PC-9 (cell line): ENCODE measurements at regions not wholly inside any gene's neighbourhood (a gene's known extent, or its start where the extent isn't known, plus 50 kb on each side); places are given as distances from the start of the nearest gene placed in this dataset.

Experiments used
- BruUV-seq: library from RNA; stranded (reverse); fragments of 400-500 nt; replicated peaks from 2 replicates; lab custom pipeline; 2021; lab: Mats Ljungman, UMichigan
- CTCF ChIA-PET: fragments of 300-600 bp; sonication (Branson Sonifier 250); formaldehyde crosslinking; loops from one replicate; lab custom pipeline; 2022; ENCODE audit warnings: antibody characterized with exemption; lab: Charles Lee
- POLR2A ChIA-PET: fragments of 300-600 bp; sonication (Branson Sonifier 250); formaldehyde crosslinking; loops from one replicate; lab custom pipeline; 2022; ENCODE audit warnings: antibody characterized with exemption; ENCODE audit not compliant: unreplicated experiment; lab: Charles Lee
- DNase-seq, 2 experiments: peaks; one replicate each; pipeline versions ENCODE4 v3.0.0 to v3.0.0-alpha.2; 2015 to 2022; ENCODE audit warnings: mixed read lengths in 1 of 2
- H2AFZ ChIP-seq: fragments of 200-600 bp; sonication (generic); 2 replicates; pipeline ENCODE4 v1.8.1; 2017; ENCODE audit warnings: antibody characterized with exemption
- H3F3A ChIP-seq: fragments of 200-600 bp; sonication (generic); 2 replicates; pipeline ENCODE4 v1.8.1; 2017; ENCODE audit warnings: antibody characterized with exemption, mild to moderate bottlenecking, low read depth; ENCODE audit not compliant: insufficient read depth
- H3K27ac ChIP-seq: fragments of 200-600 bp; sonication (generic); 2 replicates; pipeline ENCODE4 v1.6.1; 2016; ENCODE audit warnings: mixed run types
- H3K27me3 ChIP-seq: fragments of 200-600 bp; sonication (generic); 2 replicates; pipeline ENCODE4 v1.6.1; 2016; ENCODE audit warnings: low read depth, mixed run types; ENCODE audit not compliant: insufficient read depth
- H3K36me3 ChIP-seq: fragments of 200-600 bp; sonication (generic); 2 replicates; pipeline ENCODE4 v1.6.1; 2016; ENCODE audit warnings: low read depth, mixed run types
- H3K4me1 ChIP-seq: fragments of 200-600 bp; sonication (generic); replicated peaks from 2 replicates; pipeline ENCODE4 v1.6.1; 2016; ENCODE audit warnings: mixed run types; ENCODE audit not compliant: insufficient read depth
- H3K4me2 ChIP-seq: fragments of 200-600 bp; sonication (generic); 2 replicates; pipeline ENCODE4 v1.6.1; 2017; ENCODE audit warnings: mixed run types
- H3K4me3 ChIP-seq: fragments of 200-600 bp; sonication (generic); 2 replicates; pipeline ENCODE4 v1.6.1; 2016; ENCODE audit warnings: mixed run types
- H3K79me2 ChIP-seq: fragments of 200-600 bp; sonication (generic); 2 replicates; pipeline ENCODE4 v1.6.1; 2017; ENCODE audit warnings: low read depth, mixed run types
- H3K9me2 ChIP-seq: fragments of 200-600 bp; sonication (generic); 2 replicates; pipeline ENCODE4 v1.8.1; 2017; ENCODE audit warnings: mild to moderate bottlenecking; ENCODE audit not compliant: insufficient read depth
- H3K9me3 ChIP-seq: fragments of 200-600 bp; sonication (generic); 2 replicates; pipeline ENCODE4 v1.8.1; 2016; ENCODE audit warnings: low read depth; ENCODE audit not compliant: insufficient read depth
- H4K20me1 ChIP-seq: fragments of 200-600 bp; sonication (generic); 2 replicates; pipeline ENCODE4 v1.8.1; 2017; ENCODE audit not compliant: insufficient read depth
- CTCF ChIP-seq: fragments of 200-600 bp; sonication (generic); conservative IDR thresholded peaks from 2 replicates; pipeline ENCODE4 v1.6.1; 2017; ENCODE audit warnings: mixed run types, antibody characterized with exemption, mild to moderate bottlenecking, moderate library complexity
- EZH2 ChIP-seq: fragments of 200-600 bp; sonication (generic); IDR thresholded peaks from 2 replicates; pipeline ENCODE4 v1.8.0; 2017; ENCODE audit warnings: antibody characterized with exemption, low read depth
- intact Hi-C: fragments of 100-400 bp; cut with micrococcal nuclease; formaldehyde crosslinking; loops from one replicate; pipeline ENCODE4 v1.10.0; 2022; ENCODE audit not compliant: unreplicated experiment

- Histone ChIP-seq H4K20me1 (no peaks in the 10 kb centered on the region), H3K27ac (no peak overlapping the region), H3F3A (no peaks in the 10 kb centered on the region), H3K4me2 (no peak overlapping the region), H3K4me1 (no peaks in the 10 kb centered on the region), H3K4me3 (no peak overlapping the region), H2AFZ (no peak overlapping the region), H3K9me3 (no peaks in the 10 kb centered on the region), H3K9me2 (no peaks in the 10 kb centered on the region), H3K36me3 (no peaks in the 10 kb centered on the region), H3K79me2 (no peaks in the 10 kb centered on the region), H3K27me3 (no peaks in the 10 kb centered on the region)
- DNase-seq: no peak
- intact Hi-C loops: no loop called here
- BruUV-seq: no TSS peak
- no peak for TF ChIP-seq EZH2
- TF ChIP-seq CTCF: no peak
- CTCF ChIA-PET: no interaction called here
- POLR2A ChIA-PET: no interaction called here
Measured at GRCh38 chr13:102508411-102508810, 88.4 kb upstream of the TPP2 start.

- Histone ChIP-seq H4K20me1 (no peaks in the 10 kb centered on the region), H3K27me3 (no peaks in the 10 kb centered on the region; the same call in 1 of the 2 replicates), H3K79me2 (no peaks in the 10 kb centered on the region), H2AFZ (no peak overlapping the region), H3K4me3 (no peak overlapping the region), H3K4me2 (no peak overlapping the region), H3K27ac (no peak overlapping the region), H3K9me2 (no peaks in the 10 kb centered on the region), H3K4me1 (no peaks in the 10 kb centered on the region), H3K36me3 (no peaks in the 10 kb centered on the region), H3K9me3 (no peaks in the 10 kb centered on the region), H3F3A (no peaks in the 10 kb centered on the region)
- ChIA-PET CTCF (no interaction called here), POLR2A (no interaction called here)
- intact Hi-C loops: no loop called here
- BruUV-seq: no TSS peak
- no peak for TF ChIP-seq EZH2
- no peak for TF ChIP-seq CTCF
- no peak for DNase-seq
Measured at GRCh38 chr13:102504002-102504401, 92.8 kb upstream of the TPP2 start.

- no peaks in the 10 kb centered on the region for H3F3A ChIP-seq
- H3K79me2 ChIP-seq: no peaks in the 10 kb centered on the region
- ChIA-PET CTCF (no interaction called here), POLR2A (no interaction called here)
- peaks cover 4% of the 10 kb centered on the region; the same call in 1 of the 2 replicates for H3K9me2 ChIP-seq
- H3K4me1 ChIP-seq: no peaks in the 10 kb centered on the region
- H3K27ac ChIP-seq: no peak overlapping the region
- no peak overlapping the region for H3K4me3 ChIP-seq
- intact Hi-C loops: no loop called here
- no peak for DNase-seq
- no peak for TF ChIP-seq CTCF
- no peak for TF ChIP-seq EZH2
- H3K4me2 ChIP-seq: no peak overlapping the region
- no peaks in the 10 kb centered on the region for H3K36me3 ChIP-seq
- H3K27me3 ChIP-seq: no peaks in the 10 kb centered on the region
- no peaks in the 10 kb centered on the region for H3K9me3 ChIP-seq
- no peak overlapping the region for H2AFZ ChIP-seq
- no peaks in the 10 kb centered on the region for H4K20me1 ChIP-seq
- BruUV-seq: no TSS peak
Measured at GRCh38 chr13:102495663-102496062, 93.8 kb upstream of the FGF14 start.
